HG02571 (cell line): ENCODE measurements at regions not wholly inside any gene's neighbourhood (a gene's known extent, or its start where the extent isn't known, plus 50 kb on each side); places are given as distances from the start of the nearest gene placed in this dataset.

Source experiments
- ATAC-seq: cut with Tn5 transposase; IDR thresholded peaks from one replicate; pipeline ENCODE4 v1.9.1; 2021; ENCODE audit warnings: mild to moderate bottlenecking, moderate library complexity; ENCODE audit not compliant: unreplicated experiment

- no peak for ATAC-seq
Observed at GRCh38 chr5:10077791-10078545, 171.7 kb downstream of the ATPSCKMT start.

GRCh38 chr5:10073441-10074104 is 176.1 kb downstream of the ATPSCKMT start:
- ATAC-seq: no peak

- no peak for ATAC-seq
Observed at GRCh38 chr5:10069637-10070313, 179.9 kb downstream of the ATPSCKMT start.

GRCh38 chr5:10065428-10066000 is 184.2 kb downstream of the ATPSCKMT start:
- no peak for ATAC-seq

- no peak for ATAC-seq
Observed at GRCh38 chr5:10064546-10065195, 185.0 kb downstream of the ATPSCKMT start.

- ATAC-seq: no peak
Observed at GRCh38 chr5:10063997-10064396, 185.7 kb downstream of the ATPSCKMT start.

- no peak for ATAC-seq
Observed at GRCh38 chr5:10059980-10060379, 189.7 kb downstream of the ATPSCKMT start.

GRCh38 chr5:10059556-10059955 is 190.1 kb downstream of the ATPSCKMT start:
- ATAC-seq: no peak

- ATAC-seq: no peak
Observed at GRCh38 chr5:10057356-10057755, 192.3 kb downstream of the ATPSCKMT start.

- no peak for ATAC-seq
Observed at GRCh38 chr5:10056228-10056760, 193.4 kb downstream of the ATPSCKMT start.

- ATAC-seq: no peak
Observed at GRCh38 chr5:10049858-10050455, 199.7 kb downstream of the ATPSCKMT start.

- ATAC-seq: no peak
Observed at GRCh38 chr5:10046676-10047075, 203.0 kb downstream of the ATPSCKMT start.

GRCh38 chr5:10045376-10045775 is 204.3 kb downstream of the ATPSCKMT start:
- ATAC-seq: no peak

GRCh38 chr5:10036136-10036815 is 213.4 kb downstream of the ATPSCKMT start:
- ATAC-seq: no peak

- ATAC-seq: no peak
Observed at GRCh38 chr5:10034001-10034400, 215.7 kb downstream of the ATPSCKMT start.

GRCh38 chr5:10031817-10032216 is 217.9 kb downstream of the ATPSCKMT start:
- no peak for ATAC-seq

- ATAC-seq: no peak
Observed at GRCh38 chr5:10030219-10030831, 219.4 kb downstream of the ATPSCKMT start.

GRCh38 chr5:10023494-10023893 is 226.2 kb downstream of the ATPSCKMT start:
- ATAC-seq: no peak

GRCh38 chr5:10021248-10021647 is 228.4 kb downstream of the ATPSCKMT start:
- no peak for ATAC-seq
